ENCODE measurements at regions not wholly inside any gene's neighbourhood (a gene's known extent, or its start where the extent isn't known, plus 50 kb on each side); places are given as distances from the start of the nearest gene placed in this dataset.

DNA sequence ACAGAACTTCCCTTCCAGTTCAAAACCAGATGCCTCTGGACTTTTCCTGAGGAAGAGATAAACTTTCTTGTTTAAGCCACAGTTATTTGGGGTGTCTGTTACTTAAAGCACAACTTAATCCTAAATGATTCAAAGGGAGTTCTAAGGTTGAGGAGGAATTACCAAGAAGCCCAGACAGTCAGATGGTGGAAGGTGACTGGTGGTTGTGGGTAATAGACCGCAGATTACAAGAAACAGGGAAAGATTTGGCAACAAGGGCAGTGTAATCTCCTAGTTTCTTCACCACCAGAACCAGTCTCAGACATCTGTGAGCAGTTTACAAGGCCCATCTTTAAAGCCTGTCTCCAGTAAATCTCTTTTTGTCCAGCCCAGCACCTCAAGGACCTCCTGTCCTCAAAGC lies 130.1 kb upstream of the CTTNBP2NL start:
- H3K4me3 ChIP-seq (ENCODE audit: low read length) = no peak overlapping the region
- DNase-seq (ENCODE audit: low read depth) = no peak
- TF ChIP-seq, protein P1, sequence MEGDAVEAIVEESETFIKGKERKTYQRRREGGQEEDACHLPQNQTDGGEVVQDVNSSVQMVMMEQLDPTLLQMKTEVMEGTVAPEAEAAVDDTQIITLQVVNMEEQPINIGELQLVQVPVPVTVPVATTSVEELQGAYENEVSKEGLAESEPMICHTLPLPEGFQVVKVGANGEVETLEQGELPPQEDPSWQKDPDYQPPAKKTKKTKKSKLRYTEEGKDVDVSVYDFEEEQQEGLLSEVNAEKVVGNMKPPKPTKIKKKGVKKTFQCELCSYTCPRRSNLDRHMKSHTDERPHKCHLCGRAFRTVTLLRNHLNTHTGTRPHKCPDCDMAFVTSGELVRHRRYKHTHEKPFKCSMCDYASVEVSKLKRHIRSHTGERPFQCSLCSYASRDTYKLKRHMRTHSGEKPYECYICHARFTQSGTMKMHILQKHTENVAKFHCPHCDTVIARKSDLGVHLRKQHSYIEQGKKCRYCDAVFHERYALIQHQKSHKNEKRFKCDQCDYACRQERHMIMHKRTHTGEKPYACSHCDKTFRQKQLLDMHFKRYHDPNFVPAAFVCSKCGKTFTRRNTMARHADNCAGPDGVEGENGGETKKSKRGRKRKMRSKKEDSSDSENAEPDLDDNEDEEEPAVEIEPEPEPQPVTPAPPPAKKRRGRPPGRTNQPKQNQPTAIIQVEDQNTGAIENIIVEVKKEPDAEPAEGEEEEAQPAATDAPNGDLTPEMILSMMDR (IDR thresholded peaks at IDR 0.05; ENCODE audit: insufficient read depth, low read depth, low read length, missing control alignments) = no peak

DNA sequence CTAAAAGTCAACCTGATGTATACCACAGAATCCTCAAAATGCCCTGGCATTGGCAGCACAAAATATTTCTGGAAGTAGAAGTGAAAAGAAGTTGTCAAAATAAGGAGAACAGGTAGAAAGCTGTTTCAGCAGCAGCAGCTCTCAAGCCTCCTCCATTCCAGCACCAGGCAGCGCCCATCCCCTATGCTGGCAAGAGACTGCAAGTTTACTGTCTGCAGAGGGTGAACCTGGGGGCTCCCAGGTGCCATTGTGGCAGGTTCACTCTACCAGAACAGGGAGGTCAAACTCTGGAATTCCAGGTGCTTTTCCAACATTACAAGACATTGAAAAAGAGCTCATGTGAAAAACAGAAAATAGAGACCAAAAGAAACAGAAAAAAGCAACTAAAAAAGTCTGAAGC lies 128.8 kb upstream of the CTTNBP2NL start:
- DNase-seq (ENCODE audit: low read depth) = no peak
- no peak overlapping the region for H3K4me3 ChIP-seq (ENCODE audit: low read length)
- TF ChIP-seq, protein P1 (IDR thresholded peaks at IDR 0.05; ENCODE audit: insufficient read depth, low read depth, low read length, missing control alignments) = no peak

DNA sequence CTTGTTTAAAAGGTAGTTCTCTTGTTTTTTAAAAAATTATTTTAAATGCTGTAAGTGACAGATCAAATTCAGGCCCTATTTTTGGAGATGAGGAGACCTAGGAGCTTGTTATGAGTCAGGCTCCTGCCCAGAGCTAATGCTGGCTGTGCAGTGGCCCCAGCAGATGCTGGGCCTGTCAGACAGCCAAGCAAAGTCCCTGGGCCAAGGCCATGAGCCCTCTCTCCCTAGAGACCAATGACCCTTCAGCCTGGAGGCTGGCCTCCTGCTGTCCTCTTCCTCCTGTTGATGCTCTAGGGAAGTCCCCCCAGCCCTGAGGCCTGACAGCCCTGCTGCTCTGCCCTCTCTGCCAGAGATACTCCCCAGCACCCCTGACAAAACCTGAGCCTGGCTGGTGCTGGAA lies 128.1 kb upstream of the CTTNBP2NL start:
- H3K4me3 ChIP-seq (ENCODE audit: low read length) = no peak overlapping the region
- DNase-seq (ENCODE audit: low read depth) = no peak
- TF ChIP-seq, protein P1 (IDR thresholded peaks at IDR 0.05; ENCODE audit: insufficient read depth, low read depth, low read length, missing control alignments) = no peak

DNA sequence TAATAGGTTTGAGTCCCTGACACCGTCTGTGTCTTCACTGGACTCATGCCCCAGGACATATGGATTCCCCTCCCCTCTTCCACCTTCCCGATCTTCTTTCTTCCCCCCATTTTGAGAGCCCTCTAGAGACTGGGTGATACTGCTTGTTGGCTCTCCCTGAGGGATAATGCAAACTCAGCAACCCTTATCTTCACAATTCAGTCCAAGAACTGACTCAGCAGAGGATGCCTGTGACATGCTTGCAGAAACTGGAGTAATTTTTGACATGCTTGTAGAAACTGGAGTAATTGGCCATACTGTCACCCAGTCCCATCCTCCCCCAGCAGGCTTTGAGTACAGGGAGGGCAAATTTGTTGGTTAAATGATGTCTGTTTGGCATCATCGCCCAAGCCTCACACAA lies 127.6 kb upstream of the CTTNBP2NL start:
- H3K4me3 ChIP-seq (ENCODE audit: low read length) = no peak overlapping the region
- peak; percentile 11 for DNase-seq (ENCODE audit: low read depth)
- TF ChIP-seq, protein P1 (IDR thresholded peaks at IDR 0.05; ENCODE audit: insufficient read depth, low read depth, low read length, missing control alignments) = no peak

DNA sequence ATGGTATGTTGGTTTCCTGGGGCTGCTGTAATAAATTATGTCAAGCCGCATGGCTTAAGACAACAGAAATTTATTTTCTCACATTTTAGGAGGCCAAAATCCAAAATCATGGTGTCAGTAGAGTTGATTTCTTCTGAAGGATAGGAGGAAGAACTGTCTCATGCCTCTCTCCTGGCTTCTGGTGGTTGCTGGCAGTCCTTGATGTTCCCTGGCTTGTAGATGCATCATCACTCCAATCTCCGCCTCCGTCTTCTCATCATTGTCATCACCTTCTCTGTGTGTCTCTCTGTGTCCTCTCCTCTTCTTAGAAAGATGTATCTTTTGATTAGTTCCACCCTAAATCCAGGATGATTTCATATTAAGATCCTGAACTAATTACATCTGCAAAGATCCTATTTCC lies 124.7 kb upstream of the CTTNBP2NL start:
- no peak overlapping the region for H3K4me3 ChIP-seq (ENCODE audit: low read length)
- TF ChIP-seq, protein P1 (IDR thresholded peaks at IDR 0.05; ENCODE audit: insufficient read depth, low read depth, low read length, missing control alignments) = no peak
- no peak for DNase-seq (ENCODE audit: low read depth)

DNA sequence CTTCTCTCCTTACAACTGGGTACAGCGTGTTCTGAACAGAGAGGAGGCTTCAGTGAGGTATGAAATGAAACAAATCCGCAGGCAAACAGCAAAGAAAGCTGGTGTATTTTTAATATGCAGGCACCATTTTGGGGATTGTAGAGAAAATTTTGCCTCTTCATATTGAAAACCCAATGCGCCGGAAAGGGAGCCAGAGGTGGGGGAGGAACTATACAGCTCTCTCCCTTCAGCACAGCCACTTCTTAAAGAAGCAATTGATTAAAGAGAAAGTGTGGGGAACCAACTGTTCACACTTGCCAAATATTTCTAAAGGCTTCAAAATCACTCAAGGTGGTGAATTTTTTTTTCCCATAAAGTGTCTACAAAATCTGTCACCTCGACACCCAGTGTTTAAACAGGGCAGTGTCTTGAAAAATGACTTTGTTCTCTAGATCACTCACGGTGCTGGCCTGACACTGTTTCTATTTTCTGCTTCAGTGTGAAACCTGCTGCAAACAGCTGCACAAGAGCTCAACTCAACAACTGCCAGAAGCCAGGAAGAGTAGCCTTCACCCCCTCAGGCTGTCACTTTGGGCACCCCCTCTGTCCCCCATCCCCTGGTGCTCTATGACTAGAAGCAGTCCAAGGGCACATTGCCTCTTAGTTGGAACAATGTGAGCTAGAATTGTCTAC lies 123.8 kb upstream of the CTTNBP2NL start:
- TF ChIP-seq, protein P1 (IDR thresholded peaks at IDR 0.05; ENCODE audit: insufficient read depth, low read depth, low read length, missing control alignments) = no peak
- DNase-seq (ENCODE audit: low read depth) = no peak
- H3K4me3 ChIP-seq (ENCODE audit: low read length) = no peak overlapping the region

DNA sequence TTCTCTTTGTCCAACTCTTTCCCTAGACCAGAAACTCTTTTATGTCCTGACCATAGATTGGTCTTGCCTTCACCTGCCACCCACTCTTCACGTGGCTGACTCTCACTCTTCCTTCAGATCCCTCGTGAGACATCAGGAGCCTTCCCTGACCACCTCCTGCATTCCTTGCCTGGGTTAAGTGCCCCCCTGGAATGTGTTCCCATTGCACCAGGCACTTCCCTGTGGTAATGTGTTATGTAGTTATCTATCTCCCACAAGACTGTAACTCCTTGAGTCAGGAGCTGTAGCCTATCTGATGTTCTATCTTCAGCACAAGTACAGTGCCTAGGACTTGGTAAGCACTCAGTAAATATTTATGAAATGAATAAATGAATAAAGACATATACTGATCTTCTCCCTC lies 111.2 kb upstream of the CTTNBP2NL start:
- no peak overlapping the region for H3K4me3 ChIP-seq (ENCODE audit: low read length)
- DNase-seq (ENCODE audit: low read depth) = no peak
- TF ChIP-seq, protein P1 (IDR thresholded peaks at IDR 0.05; ENCODE audit: insufficient read depth, low read depth, low read length, missing control alignments) = no peak
